Choroid plexus epithelial cell (primary cell): ENCODE measurements at regions not wholly inside any gene's neighbourhood (a gene's known extent, or its start where the extent isn't known, plus 50 kb on each side); places are given as distances from the start of the nearest gene placed in this dataset.

Source experiments
- DNase-seq: peaks from one replicate; pipeline ENCODE4 v3.0.0-alpha.2; 2010; ENCODE audit warnings: low read depth
- H3K4me3 ChIP-seq: 2 replicates; pipeline ENCODE4 v1.5.1; 2011; ENCODE audit warnings: low read depth, mild to moderate bottlenecking, control low read depth, low read length, moderate library complexity
- CTCF ChIP-seq: conservative IDR thresholded peaks from 2 replicates; pipeline ENCODE4 v1.5.1; 2011; ENCODE audit warnings: low read depth, mild to moderate bottlenecking, control low read depth, inconsistent platforms, low read length, moderate library complexity

GRCh38 chr2:16818203-16818556 is 152.5 kb upstream of the CYRIA start:
- no peak for TF ChIP-seq CTCF
- no peak overlapping the region for H3K4me3 ChIP-seq
- no peak for DNase-seq

GRCh38 chr2:16817305-16818202 is 151.9 kb upstream of the CYRIA start:
- no peak for TF ChIP-seq CTCF
- DNase-seq, result no peak
- no peak overlapping the region for H3K4me3 ChIP-seq

GRCh38 chr2:16816522-16816921 is 150.9 kb upstream of the CYRIA start:
- no peak overlapping the region for H3K4me3 ChIP-seq
- no peak for TF ChIP-seq CTCF
- DNase-seq, result no peak

GRCh38 chr2:16816016-16816415 is 150.4 kb upstream of the CYRIA start:
- no peak for DNase-seq
- H3K4me3 ChIP-seq, result no peak overlapping the region
- TF ChIP-seq CTCF, result no peak

- H3K4me3 ChIP-seq, result no peak overlapping the region
- no peak for DNase-seq
- no peak for TF ChIP-seq CTCF
Observed at GRCh38 chr2:16813593-16813992, 148.0 kb upstream of the CYRIA start.

- no peak overlapping the region for H3K4me3 ChIP-seq
- DNase-seq, result no peak
- no peak for TF ChIP-seq CTCF
Observed at GRCh38 chr2:16798472-16798871, 132.8 kb upstream of the CYRIA start.

- DNase-seq, result no peak
- no peak overlapping the region for H3K4me3 ChIP-seq
- TF ChIP-seq CTCF, result no peak
Observed at GRCh38 chr2:16791496-16791895, 125.9 kb upstream of the CYRIA start.
